Vagina (tissue), 2 donors: ENCODE measurements at regions not wholly inside any gene's neighbourhood (a gene's known extent, or its start where the extent isn't known, plus 50 kb on each side); places are given as distances from the start of the nearest gene placed in this dataset.

Experiments
- DNase-seq, 2 donors: peaks; one replicate each; pipeline ENCODE4 v3.0.0-alpha.2; 2017; ENCODE audit errors: extremely low spot score in 2 of 2
- H3K27ac ChIP-seq: fragments of 200-600 bp; sonication (generic); one replicate; pipeline ENCODE4 v1.5.1; 2019
- H3K27me3 ChIP-seq: fragments of 200-600 bp; sonication (generic); one replicate; pipeline ENCODE4 v1.5.1; 2019
- H3K36me3 ChIP-seq, 2 donors: fragments of 200-600 bp; sonication (generic); one replicate each; pipeline ENCODE4 v1.5.1; 2017 to 2019
- H3K4me1 ChIP-seq: fragments of 200-600 bp; sonication (generic); one replicate; pipeline ENCODE4 v1.5.1; 2019
- H3K4me3 ChIP-seq, 2 donors: fragments of 200-600 bp; sonication (generic); 1 replicate in 1 of 2; 2 replicates in 1 of 2; pipeline ENCODE4 v1.5.1; 2016 to 2019
- H3K9me3 ChIP-seq: fragments of 200-600 bp; sonication (generic); one replicate; pipeline ENCODE4 v1.5.1; 2019
- POLR2A ChIP-seq, 2 donors: fragments of 450-650 bp; IDR thresholded peaks; one replicate each; pipeline ENCODE4 v1.6.1; 2017; ENCODE audit warnings: antibody characterized with exemption in 2 of 2, mild to moderate bottlenecking in 2 of 2, moderate library complexity in 2 of 2
- POLR2AphosphoS5 ChIP-seq, 2 donors: sonication (generic); formaldehyde crosslinking; IDR thresholded peaks; one replicate each; pipeline ENCODE4 v1.9.0; 2017; ENCODE audit warnings: antibody characterized with exemption in 2 of 2, mild to moderate bottlenecking in 2 of 2, low read depth in 1 of 2; ENCODE audit not compliant: insufficient read depth in 1 of 2
- intact Hi-C: fragments of 100-400 bp; cut with DNase I; formaldehyde crosslinking; loops from one replicate; pipeline ENCODE4 v1.15.1; 2023
- TF ChIP-seq, protein P1 (sequence below), 3 experiments: fragments of 450-650 bp in 2 of 3; fragments of 200-600 bp in 1 of 3; sonication (generic) in 1 of 3; IDR thresholded peaks; one replicate each; pipeline ENCODE4 v1.5.1; 2017 to 2019; ENCODE audit warnings: antibody characterized with exemption in 3 of 3, mild to moderate bottlenecking in 2 of 3, moderate library complexity in 2 of 3

DNA sequence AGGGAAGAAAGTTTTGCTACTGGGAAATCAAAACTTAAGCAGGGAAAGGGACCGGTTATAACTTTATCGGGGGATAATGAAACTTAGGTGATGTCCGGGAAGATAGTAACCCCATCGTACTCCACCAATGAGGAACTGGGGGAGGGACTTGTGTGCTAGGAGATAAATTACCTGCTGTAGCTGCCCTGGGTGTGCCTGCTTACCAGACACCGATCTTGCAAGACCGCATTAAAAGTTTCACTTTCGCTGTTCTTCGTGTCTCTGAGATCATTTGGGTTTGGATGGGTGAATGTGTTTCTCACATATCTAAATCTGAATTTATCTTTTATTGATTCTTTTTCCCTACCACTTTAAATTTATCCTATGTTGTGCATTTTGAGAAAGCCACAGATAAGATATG lies 381.4 kb downstream of the SLITRK6 start:
- Histone ChIP-seq H3K36me3 (no peaks in the 10 kb centered on the region), H3K27me3 (no peaks in the 10 kb centered on the region), H3K27ac (no peak overlapping the region), H3K9me3 (no peaks in the 10 kb centered on the region), H3K4me1 (no peaks in the 10 kb centered on the region), H3K4me3 (no peak overlapping the region)
- TF ChIP-seq, protein P1, sequence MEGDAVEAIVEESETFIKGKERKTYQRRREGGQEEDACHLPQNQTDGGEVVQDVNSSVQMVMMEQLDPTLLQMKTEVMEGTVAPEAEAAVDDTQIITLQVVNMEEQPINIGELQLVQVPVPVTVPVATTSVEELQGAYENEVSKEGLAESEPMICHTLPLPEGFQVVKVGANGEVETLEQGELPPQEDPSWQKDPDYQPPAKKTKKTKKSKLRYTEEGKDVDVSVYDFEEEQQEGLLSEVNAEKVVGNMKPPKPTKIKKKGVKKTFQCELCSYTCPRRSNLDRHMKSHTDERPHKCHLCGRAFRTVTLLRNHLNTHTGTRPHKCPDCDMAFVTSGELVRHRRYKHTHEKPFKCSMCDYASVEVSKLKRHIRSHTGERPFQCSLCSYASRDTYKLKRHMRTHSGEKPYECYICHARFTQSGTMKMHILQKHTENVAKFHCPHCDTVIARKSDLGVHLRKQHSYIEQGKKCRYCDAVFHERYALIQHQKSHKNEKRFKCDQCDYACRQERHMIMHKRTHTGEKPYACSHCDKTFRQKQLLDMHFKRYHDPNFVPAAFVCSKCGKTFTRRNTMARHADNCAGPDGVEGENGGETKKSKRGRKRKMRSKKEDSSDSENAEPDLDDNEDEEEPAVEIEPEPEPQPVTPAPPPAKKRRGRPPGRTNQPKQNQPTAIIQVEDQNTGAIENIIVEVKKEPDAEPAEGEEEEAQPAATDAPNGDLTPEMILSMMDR (IDR thresholded peaks at IDR 0.05) = no peak
- TF ChIP-seq POLR2AphosphoS5 (IDR thresholded peaks at IDR 0.05; ENCODE audit: insufficient read depth in 1 of 2, low read depth in 1 of 2) = no peak
- TF ChIP-seq POLR2A (IDR thresholded peaks at IDR 0.05) = no peak
- DNase-seq = no peak
- intact Hi-C loops = no loop called here

DNA sequence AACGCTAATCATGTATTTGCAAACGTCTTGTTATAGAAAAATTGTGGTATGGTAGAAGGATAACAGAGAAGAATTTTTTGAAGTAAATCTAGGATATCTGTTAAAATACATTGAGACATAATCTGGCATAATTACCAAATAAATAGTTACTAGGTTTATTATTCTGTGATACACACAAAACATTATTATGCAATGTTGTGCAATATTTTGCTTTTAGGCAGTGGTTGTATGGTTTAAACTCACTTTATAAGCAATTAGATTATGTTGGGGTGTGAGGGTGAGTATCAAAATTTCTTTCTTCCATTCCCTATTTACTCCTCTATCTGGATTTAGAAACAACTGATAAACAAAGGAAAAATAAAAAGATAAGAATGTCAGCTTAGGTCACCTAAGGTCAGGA lies 385.6 kb downstream of the SLITRK6 start:
- H3K27me3 ChIP-seq = no peaks in the 10 kb centered on the region
- intact Hi-C loops = no loop called here
- DNase-seq = no peak
- H3K27ac ChIP-seq = no peak overlapping the region
- H3K36me3 ChIP-seq = no peaks in the 10 kb centered on the region
- H3K4me1 ChIP-seq = no peaks in the 10 kb centered on the region
- TF ChIP-seq POLR2A (IDR thresholded peaks at IDR 0.05) (no peak), POLR2AphosphoS5 (IDR thresholded peaks at IDR 0.05; ENCODE audit: insufficient read depth in 1 of 2, low read depth in 1 of 2) (no peak)
- TF ChIP-seq, protein P1 (IDR thresholded peaks at IDR 0.05) = no peak
- H3K9me3 ChIP-seq = no peaks in the 10 kb centered on the region
- H3K4me3 ChIP-seq = no peak overlapping the region

DNA sequence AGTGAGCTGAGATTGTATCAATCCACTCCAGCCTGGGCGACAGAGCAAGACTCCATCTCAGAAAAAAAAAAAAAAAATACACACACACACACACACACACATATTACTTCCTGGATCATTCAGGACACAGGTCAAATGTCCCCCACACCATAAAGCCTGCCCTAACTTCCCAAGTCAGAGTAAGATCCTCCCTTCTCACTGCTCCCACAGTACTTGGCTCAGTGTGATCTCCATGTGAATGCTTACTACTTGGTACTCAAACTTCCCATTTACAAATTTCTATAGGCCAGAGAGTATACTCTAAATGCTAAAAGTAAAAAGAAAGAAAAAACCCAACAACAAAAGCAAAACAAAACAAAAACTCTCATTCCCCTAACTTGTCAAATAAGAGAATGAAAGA lies 386.8 kb downstream of the SLITRK6 start:
- DNase-seq = no peak
- Histone ChIP-seq H3K4me3 (no peak overlapping the region), H3K27ac (no peak overlapping the region), H3K27me3 (no peaks in the 10 kb centered on the region), H3K9me3 (no peaks in the 10 kb centered on the region), H3K4me1 (no peaks in the 10 kb centered on the region), H3K36me3 (no peaks in the 10 kb centered on the region)
- TF ChIP-seq, protein P1 (IDR thresholded peaks at IDR 0.05) = no peak
- TF ChIP-seq POLR2AphosphoS5 (IDR thresholded peaks at IDR 0.05; ENCODE audit: insufficient read depth in 1 of 2, low read depth in 1 of 2) (no peak), POLR2A (IDR thresholded peaks at IDR 0.05) (no peak)
- intact Hi-C loops = no loop called here

DNA sequence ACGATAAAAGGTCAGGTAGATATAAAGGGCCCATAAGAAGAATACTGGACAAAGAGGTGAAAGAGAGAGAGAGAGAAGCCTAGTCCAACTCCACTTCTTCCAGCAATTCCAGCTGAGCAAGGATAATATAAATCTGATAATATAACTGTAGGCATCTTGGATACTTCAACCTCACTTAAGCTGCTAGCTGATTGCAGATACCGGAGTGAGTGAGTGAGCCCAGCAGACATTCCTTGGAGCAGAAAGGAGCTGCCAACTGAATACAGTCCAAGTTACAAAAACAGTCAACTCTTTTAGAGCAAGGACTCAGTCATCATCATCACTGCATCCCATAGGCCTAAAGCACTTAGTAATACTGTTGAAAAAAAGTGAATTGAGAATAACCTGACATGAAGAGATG lies 387.6 kb downstream of the SLITRK6 start:
- H3K9me3 ChIP-seq = no peaks in the 10 kb centered on the region
- TF ChIP-seq, protein P1 (IDR thresholded peaks at IDR 0.05) = no peak
- no peak for TF ChIP-seq POLR2AphosphoS5 (IDR thresholded peaks at IDR 0.05; ENCODE audit: insufficient read depth in 1 of 2, low read depth in 1 of 2)
- TF ChIP-seq POLR2A (IDR thresholded peaks at IDR 0.05) = no peak
- intact Hi-C loops = no loop called here
- H3K4me3 ChIP-seq = no peak overlapping the region
- no peak for DNase-seq
- no peaks in the 10 kb centered on the region for H3K4me1 ChIP-seq
- no peaks in the 10 kb centered on the region for H3K27me3 ChIP-seq
- H3K27ac ChIP-seq = no peak overlapping the region
- no peaks in the 10 kb centered on the region for H3K36me3 ChIP-seq

DNA sequence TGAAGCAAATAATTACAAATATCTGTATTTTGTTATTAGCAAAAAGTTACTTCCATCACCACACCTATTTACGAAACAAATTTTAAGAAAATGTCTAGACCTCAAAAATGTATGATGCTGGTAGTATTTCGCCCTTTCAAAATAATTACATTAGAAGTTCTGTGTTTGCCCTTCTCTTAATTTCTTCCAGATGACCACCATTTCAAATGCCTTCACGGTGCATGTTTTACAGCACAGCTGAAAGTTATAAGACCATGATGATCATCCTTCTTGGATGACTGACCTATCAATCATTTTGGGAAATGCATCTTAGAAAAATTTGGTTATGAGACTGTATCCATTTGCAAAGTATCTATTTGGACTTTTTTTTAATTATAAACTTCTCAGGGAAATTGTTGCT lies 390.8 kb downstream of the SLITRK6 start:
- Histone ChIP-seq H3K4me3 (no peak overlapping the region), H3K27ac (no peak overlapping the region), H3K27me3 (no peaks in the 10 kb centered on the region), H3K9me3 (no peaks in the 10 kb centered on the region), H3K36me3 (no peaks in the 10 kb centered on the region), H3K4me1 (no peaks in the 10 kb centered on the region)
- intact Hi-C loops = no loop called here
- TF ChIP-seq POLR2A (IDR thresholded peaks at IDR 0.05) = no peak
- no peak for TF ChIP-seq POLR2AphosphoS5 (IDR thresholded peaks at IDR 0.05; ENCODE audit: insufficient read depth in 1 of 2, low read depth in 1 of 2)
- TF ChIP-seq, protein P1 (IDR thresholded peaks at IDR 0.05) = no peak
- DNase-seq = no peak
